ENCODE measurements at regions not wholly inside any gene's neighbourhood (a gene's known extent, or its start where the extent isn't known, plus 50 kb on each side); places are given as distances from the start of the nearest gene placed in this dataset.

GRCh38 chr1:4146614-4147013, 246.5 kb upstream of the C1orf174 start:
- DNase-seq = no peak

DNA sequence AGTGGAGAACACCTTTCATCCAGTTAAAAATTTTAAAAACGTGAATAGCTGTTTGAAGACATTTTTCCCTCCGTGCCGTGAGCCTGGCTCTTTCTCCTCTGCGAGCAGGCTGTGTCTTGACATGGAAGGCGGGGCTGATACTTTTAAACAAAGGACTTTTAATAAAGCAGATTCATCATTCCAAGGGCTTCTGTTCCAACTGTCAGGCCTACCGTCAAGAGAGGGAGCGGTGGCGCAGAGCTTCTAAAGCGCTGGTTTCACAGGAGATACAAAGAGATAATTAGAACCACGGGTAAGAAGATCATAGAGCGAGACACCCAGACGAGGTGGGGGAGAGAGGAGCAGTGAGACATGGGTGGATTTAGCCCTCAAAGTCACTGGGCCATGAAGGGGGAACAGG, 247.4 kb upstream of the C1orf174 start:
- DNase-seq = no peak

GRCh38 chr1:4149281-4149680, 249.2 kb upstream of the C1orf174 start:
- DNase-seq = no peak

DNA sequence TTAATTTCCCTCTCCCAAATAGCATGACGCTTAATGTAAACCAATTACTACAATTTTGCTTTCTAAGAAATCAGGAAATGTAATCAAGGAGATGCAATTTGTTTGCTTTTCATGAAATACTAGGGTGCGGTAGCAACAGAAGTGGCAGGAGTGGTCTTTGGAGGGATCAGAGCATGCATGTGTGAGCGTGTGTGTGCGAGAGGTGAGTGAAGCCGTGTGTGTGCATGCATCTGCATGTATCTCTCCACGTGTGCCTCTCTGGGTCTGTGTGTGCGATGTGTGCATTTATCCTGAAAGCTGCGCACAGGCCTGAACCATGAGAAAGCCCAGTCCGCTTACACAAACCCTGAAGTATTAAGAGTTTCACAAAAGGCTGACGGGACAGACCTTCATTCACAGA, 249.8 kb upstream of the C1orf174 start:
- DNase-seq = no peak

DNA sequence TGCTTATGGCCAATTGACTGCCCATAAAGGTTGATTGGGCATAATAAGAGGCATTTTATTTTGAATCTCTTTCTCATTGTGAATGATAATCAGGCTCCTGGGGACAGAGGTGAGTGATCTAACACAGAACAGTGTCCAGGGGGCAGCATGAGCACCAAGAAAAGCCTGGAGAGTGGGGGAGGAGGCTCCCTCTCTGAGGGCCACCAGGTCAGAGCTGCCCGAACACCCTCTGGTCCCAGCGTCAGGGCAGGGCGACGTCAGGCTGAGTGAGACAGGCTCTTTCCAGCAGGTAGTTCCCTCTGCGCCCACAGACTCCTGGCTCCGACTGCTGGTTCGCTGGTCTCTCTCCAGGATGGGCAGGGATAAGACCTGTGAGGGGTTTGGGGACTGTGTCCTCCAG, 250.2 kb upstream of the C1orf174 start:
- no peak for DNase-seq

- DNase-seq = no peak
Measured at GRCh38 chr1:4152266-4152665, 252.2 kb upstream of the C1orf174 start.

DNA sequence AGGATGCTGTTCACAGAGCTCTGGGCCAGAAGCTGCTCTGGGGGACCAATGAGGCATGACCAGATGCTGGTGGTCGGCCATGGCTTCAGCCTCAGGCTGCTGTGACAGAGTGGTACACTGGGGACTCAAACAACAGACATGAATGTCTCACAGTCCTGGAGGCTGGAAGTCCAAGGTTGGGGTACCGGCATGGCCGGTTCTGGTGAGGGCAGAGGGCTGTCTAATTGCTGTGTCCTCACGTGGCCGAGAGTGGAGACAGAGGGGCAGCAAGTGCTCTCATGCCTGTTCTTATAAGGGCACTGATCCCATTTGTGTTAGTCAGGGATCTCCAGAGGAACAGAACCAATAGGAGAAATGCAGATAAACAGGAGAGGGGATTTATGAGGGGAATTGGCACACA, 253.5 kb upstream of the C1orf174 start:
- no peak for DNase-seq

- DNase-seq = no peak
Measured at GRCh38 chr1:4156241-4156973, 256.3 kb upstream of the C1orf174 start.

GRCh38 chr1:4160181-4160580, 260.1 kb upstream of the C1orf174 start:
- no peak for DNase-seq

GRCh38 chr1:4161366-4162006, 261.4 kb upstream of the C1orf174 start:
- no peak for DNase-seq

DNA sequence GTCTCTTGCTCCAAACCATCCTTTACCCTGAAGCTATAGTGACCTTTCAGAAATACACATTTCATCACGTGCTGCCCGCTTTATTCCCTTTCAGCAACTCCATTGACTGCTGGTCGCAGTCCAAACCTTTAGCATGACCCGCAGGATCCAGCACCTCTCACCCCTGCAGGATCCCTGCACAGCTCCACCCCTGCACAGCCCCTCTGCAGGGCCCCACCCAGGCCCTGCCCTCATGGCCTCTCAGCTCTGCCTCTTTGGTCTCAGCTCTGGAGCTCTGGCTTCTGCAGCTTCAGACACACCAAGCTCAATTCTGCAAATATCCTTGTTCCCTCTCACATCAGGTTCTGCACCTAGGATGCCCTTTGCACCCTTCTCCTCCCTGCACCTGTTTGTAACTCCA, 264.9 kb upstream of the C1orf174 start:
- no peak for DNase-seq

DNA sequence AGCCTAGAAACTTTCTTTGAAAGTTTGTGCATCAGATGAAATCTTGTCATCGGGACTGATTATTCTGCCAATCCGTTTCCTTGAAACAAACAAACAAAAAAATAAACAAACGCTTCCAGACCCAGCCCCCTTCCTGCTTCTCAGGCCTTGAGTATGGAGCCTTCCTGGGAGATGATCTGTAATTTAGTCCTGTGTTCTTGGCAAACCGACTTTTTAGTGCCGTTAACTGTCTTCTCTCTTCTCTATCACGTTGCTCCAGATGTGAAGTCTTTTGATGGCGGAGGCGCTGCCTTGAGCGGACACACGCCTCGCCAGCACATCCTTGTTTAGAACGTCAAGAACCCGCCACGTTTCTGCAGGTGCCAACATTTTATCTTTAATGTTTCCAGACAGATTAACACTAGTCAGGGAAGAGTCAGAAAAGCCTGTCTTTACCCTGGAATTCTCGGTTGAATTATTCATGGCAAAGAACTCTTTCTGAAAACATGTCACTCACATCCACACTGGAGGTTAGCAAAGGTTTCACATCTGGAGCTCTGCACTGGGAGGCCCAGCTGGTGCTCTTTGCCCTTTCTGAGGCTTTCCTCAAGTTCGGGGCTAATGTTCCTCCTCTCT, 265.7 kb upstream of the C1orf174 start:
- DNase-seq = no peak

- DNase-seq = no peak
Measured at GRCh38 chr1:4166713-4167112, 266.6 kb upstream of the C1orf174 start.

- no peak for DNase-seq
Measured at GRCh38 chr1:4169991-4170390, 269.9 kb upstream of the C1orf174 start.

GRCh38 chr1:4170548-4171340, 270.7 kb upstream of the C1orf174 start:
- no peak for DNase-seq

GRCh38 chr1:4171480-4172450, 271.7 kb upstream of the C1orf174 start:
- no peak for DNase-seq

DNA sequence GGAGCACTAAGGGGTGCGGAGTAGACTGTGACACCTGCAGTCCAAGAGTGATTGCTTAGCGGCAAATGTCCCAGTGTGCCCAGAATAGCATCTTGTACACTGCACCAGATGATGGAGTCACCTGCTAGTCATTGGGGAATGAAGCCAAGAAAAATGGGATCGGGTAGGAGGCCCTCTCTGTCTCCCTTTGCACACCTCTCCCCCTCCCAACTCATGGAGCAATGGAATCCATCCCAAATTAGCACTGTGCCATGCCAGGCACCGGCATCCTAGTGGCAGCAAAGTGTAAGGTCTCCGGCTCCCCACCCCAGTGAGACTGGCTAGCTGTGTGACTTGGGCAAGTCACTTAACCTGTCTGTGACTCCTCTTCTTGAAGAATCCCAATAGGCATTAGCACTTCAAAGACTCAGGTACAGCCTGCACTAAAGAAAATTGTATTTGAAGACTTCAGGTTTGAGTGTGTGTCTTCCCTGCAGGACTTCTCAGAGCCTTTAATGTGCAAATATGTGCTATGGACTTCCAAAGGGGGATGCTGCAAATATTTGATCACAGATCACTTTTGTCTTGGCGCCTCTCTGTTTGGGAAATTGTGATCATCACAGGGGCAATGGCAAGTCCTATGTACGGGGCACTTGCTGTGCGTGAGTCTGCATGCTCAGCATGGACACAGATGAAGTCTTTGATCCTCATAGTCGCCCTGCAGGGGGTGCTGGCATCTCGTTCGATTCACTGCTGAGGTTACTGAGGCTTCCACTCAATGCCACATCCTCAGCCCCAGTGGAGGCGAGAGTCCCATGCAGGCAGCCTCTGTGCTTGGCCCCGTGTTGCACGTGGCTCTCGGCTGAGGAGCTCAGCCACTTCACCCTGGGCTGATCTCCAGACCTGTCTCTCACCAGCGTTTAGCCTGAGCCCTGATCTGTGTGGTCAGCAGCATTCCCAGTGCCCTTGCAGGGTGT, 272.9 kb upstream of the C1orf174 start:
- DNase-seq = no peak

GRCh38 chr1:4173731-4174130, 273.7 kb upstream of the C1orf174 start:
- no peak for DNase-seq

- no peak for DNase-seq
Measured at GRCh38 chr1:4174291-4175200, 274.5 kb upstream of the C1orf174 start.

Measured in right forelimb (tissue), 1 donor.